IMR-90 (cell line): ENCODE measurements at regions not wholly inside any gene's neighbourhood (a gene's known extent, or its start where the extent isn't known, plus 50 kb on each side); places are given as distances from the start of the nearest gene placed in this dataset.

ENCODE experiments used
- ATAC-seq: fragments of 200-7000 bp; cut with Tn5 transposase; 2 replicates; pipeline ENCODE4 v1.9.1; 2020; ENCODE audit warnings: low read depth, mild to moderate bottlenecking, moderate library complexity
- BruUV-seq: library from RNA; stranded (reverse); fragments of 400-500 nt; replicated peaks from 2 replicates; lab custom pipeline; 2021; lab: Mats Ljungman, UMichigan
- CTCF ChIA-PET: fragments of 300-600 bp; formaldehyde crosslinking; extraction: SDS; loops from one replicate; lab custom pipeline; 2021; ENCODE audit warnings: antibody characterized with exemption; lab: Yijun Ruan, JAX
- POLR2A ChIA-PET: fragments of 300-600 bp; sonication (Branson Sonifier 250); formaldehyde crosslinking; loops from one replicate; lab custom pipeline; 2022; ENCODE audit warnings: antibody characterized with exemption; ENCODE audit not compliant: unreplicated experiment; lab: Charles Lee
- DNase-seq: peaks from one replicate; pipeline ENCODE4 v3.0.0; 2013
- H2AFZ ChIP-seq: replicated peaks from 2 replicates; pipeline ENCODE3; 2013; ENCODE audit warnings: low read length, mild to moderate bottlenecking; ENCODE audit not compliant: poor library complexity
- H2AK5ac ChIP-seq: 2 replicates; pipeline ENCODE4 v1.6.1; 2013; ENCODE audit warnings: low read depth, low read length, inconsistent platforms
- H2AK9ac ChIP-seq: replicated peaks from 2 replicates; pipeline ENCODE3; 2013; ENCODE audit warnings: mild to moderate bottlenecking, low read depth, low read length, moderate library complexity; ENCODE audit not compliant: poor library complexity
- H2BK120ac ChIP-seq: 2 replicates; pipeline ENCODE4 v1.6.1; 2013; ENCODE audit warnings: low read depth, low read length, inconsistent platforms
- H2BK15ac ChIP-seq: 3 replicates; pipeline ENCODE4 v1.6.1; 2013; ENCODE audit warnings: low read depth, low read length, inconsistent platforms
- H2BK20ac ChIP-seq: 2 replicates; pipeline ENCODE4 v1.6.1; 2013; ENCODE audit warnings: low read depth, mild to moderate bottlenecking, inconsistent platforms, low read length, moderate library complexity
- H2BK5ac ChIP-seq: 2 replicates; pipeline ENCODE4 v1.6.1; 2013; ENCODE audit warnings: mild to moderate bottlenecking, low read depth, low read length, inconsistent platforms; ENCODE audit not compliant: poor library complexity, severe bottlenecking
- H3K14ac ChIP-seq: replicated peaks from 2 replicates; pipeline ENCODE4 v1.6.1; 2013; ENCODE audit warnings: low read depth, low read length, inconsistent platforms
- H3K18ac ChIP-seq: 2 replicates; pipeline ENCODE4 v1.6.1; 2013; ENCODE audit warnings: low read depth, low read length, control low read depth
- H3K23ac ChIP-seq: 2 replicates; pipeline ENCODE4 v1.6.1; 2013; ENCODE audit warnings: low read depth, low read length, inconsistent platforms
- H3K27ac ChIP-seq: 2 replicates; pipeline ENCODE4 v1.5.1; 2013; ENCODE audit warnings: mild to moderate bottlenecking, control low read depth, low read length; ENCODE audit not compliant: insufficient read depth
- H3K27me3 ChIP-seq: 2 replicates; pipeline ENCODE4 v1.6.1; 2013; ENCODE audit warnings: low read length; ENCODE audit not compliant: control insufficient read depth, insufficient read depth
- H3K36me3 ChIP-seq: 2 replicates; pipeline ENCODE4 v1.6.1; 2013; ENCODE audit warnings: low read length, mixed read lengths; ENCODE audit not compliant: control insufficient read depth, insufficient read depth
- H3K4ac ChIP-seq: 2 replicates; pipeline ENCODE4 v1.6.1; 2013; ENCODE audit warnings: low read depth, low read length, inconsistent platforms
- H3K4me1 ChIP-seq: 2 replicates; pipeline ENCODE4 v1.6.1; 2013; ENCODE audit warnings: low read length, mixed read lengths; ENCODE audit not compliant: control insufficient read depth, insufficient read depth
- H3K4me2 ChIP-seq: 2 replicates; pipeline ENCODE4 v1.6.1; 2013; ENCODE audit warnings: low read depth, mild to moderate bottlenecking, control low read depth, low read length, moderate library complexity
- H3K4me3 ChIP-seq: 2 replicates; pipeline ENCODE4 v1.5.1; 2013; ENCODE audit warnings: low read depth, mild to moderate bottlenecking, control low read depth, low read length, moderate library complexity; ENCODE audit not compliant: insufficient read depth
- H3K56ac ChIP-seq: 2 replicates; pipeline ENCODE4 v1.6.1; 2013; ENCODE audit warnings: low read length, inconsistent platforms; ENCODE audit not compliant: insufficient read depth; ENCODE audit errors: extremely low read depth
- H3K79me1 ChIP-seq, 2 experiments: 2 replicates each; pipeline ENCODE4 v1.6.1; 2013; ENCODE audit warnings: low read length in 2 of 2, inconsistent platforms in 1 of 2, low read depth in 1 of 2
- H3K9ac ChIP-seq: 2 replicates; pipeline ENCODE4 v1.6.1; 2013; ENCODE audit warnings: low read depth, low read length, control low read depth
- H3K9me1 ChIP-seq: 2 replicates; pipeline ENCODE4 v1.6.1; 2013; ENCODE audit warnings: low read length, inconsistent platforms; ENCODE audit not compliant: insufficient read depth
- H3K9me3 ChIP-seq: 2 replicates; pipeline ENCODE4 v1.6.1; 2013; ENCODE audit warnings: low read length; ENCODE audit not compliant: control insufficient read depth, insufficient read depth
- H4K20me1 ChIP-seq: 2 replicates; pipeline ENCODE4 v1.6.1; 2013; ENCODE audit warnings: low read length, inconsistent platforms; ENCODE audit not compliant: insufficient read depth
- H4K5ac ChIP-seq: 2 replicates; pipeline ENCODE4 v1.6.1; 2013; ENCODE audit warnings: mild to moderate bottlenecking, low read depth, low read length, control low read depth
- H4K8ac ChIP-seq, 2 experiments: 2 replicates each; pipeline ENCODE4 v1.6.1; 2013; ENCODE audit warnings: low read depth in 2 of 2, low read length in 2 of 2, control low read depth in 1 of 2, inconsistent platforms in 1 of 2
- H4K91ac ChIP-seq: 2 replicates; pipeline ENCODE4 v1.6.1; 2013; ENCODE audit warnings: low read depth, low read length, inconsistent platforms; ENCODE audit not compliant: insufficient read depth
- CEBPB ChIP-seq: IDR thresholded peaks from 2 replicates; pipeline ENCODE4 v1.6.1; 2012; ENCODE audit warnings: low read depth, low read length, improper control_type of control experiment
- CHD1 ChIP-seq: IDR thresholded peaks from 2 replicates; pipeline ENCODE4 v1.6.1; 2012; ENCODE audit warnings: low read depth, low read length, improper control_type of control experiment
- CTCF ChIP-seq: conservative IDR thresholded peaks from 2 replicates; pipeline ENCODE4 v1.5.1; 2012; ENCODE audit warnings: mild to moderate bottlenecking, low read depth, low read length, improper control_type of control experiment
- ELK1 ChIP-seq: fragments of 150-350 bp; IDR thresholded peaks from 2 replicates; pipeline ENCODE4 v1.6.1; 2016; ENCODE audit warnings: low read depth, mild to moderate bottlenecking, low read length, moderate library complexity, borderline replicate concordance
- FOS ChIP-seq: fragments of 150-350 bp; IDR thresholded peaks from 2 replicates; pipeline ENCODE4 v1.6.1; 2016; ENCODE audit warnings: low read depth, low read length
- MAFK ChIP-seq: IDR thresholded peaks from 2 replicates; pipeline ENCODE4 v1.6.1; 2012; ENCODE audit warnings: low read depth, low read length, improper control_type of control experiment
- MAZ ChIP-seq: IDR thresholded peaks from 2 replicates; pipeline ENCODE4 v1.6.1; 2012; ENCODE audit warnings: low read depth, mild to moderate bottlenecking, low read length, improper control_type of control experiment, moderate library complexity, borderline replicate concordance
- MXI1 ChIP-seq: IDR thresholded peaks from 2 replicates; pipeline ENCODE4 v1.6.1; 2012; ENCODE audit warnings: low read depth, mild to moderate bottlenecking, low read length, moderate library complexity, borderline replicate concordance
- NFE2L2 ChIP-seq: fragments of 150-350 bp; IDR thresholded peaks from 2 replicates; pipeline ENCODE4 v1.6.1; 2016; ENCODE audit warnings: low read depth, mild to moderate bottlenecking, low read length
- POLR2A ChIP-seq: IDR thresholded peaks from 2 replicates; pipeline ENCODE4 v1.6.1; 2012; ENCODE audit warnings: mild to moderate bottlenecking, low read depth, low read length
- RAD21 ChIP-seq: IDR thresholded peaks from 2 replicates; pipeline ENCODE4 v1.6.1; 2012; ENCODE audit warnings: low read length, improper control_type of control experiment
- RCOR1 ChIP-seq: IDR thresholded peaks from 2 replicates; pipeline ENCODE4 v1.6.1; 2012; ENCODE audit warnings: mild to moderate bottlenecking, low read length, improper control_type of control experiment; ENCODE audit not compliant: insufficient replicate concordance
- RFX5 ChIP-seq: IDR thresholded peaks from 2 replicates; pipeline ENCODE4 v1.8.0; 2012; ENCODE audit warnings: low read depth, mild to moderate bottlenecking, low read length, moderate library complexity
- SMC3 ChIP-seq: fragments of 150-350 bp; IDR thresholded peaks from 2 replicates; pipeline ENCODE4 v1.6.1; 2016; ENCODE audit warnings: low read depth, mild to moderate bottlenecking, antibody characterized with exemption, low read length, moderate library complexity
- WGBS, 2 experiments: methylation state at CpG; one replicate each; pipeline versions ENCODE4 v1.1.5 to v1.1.7; 2013; ENCODE audit warnings: missing lambda C conversion rate in 2 of 2; ENCODE audit not compliant: insufficient read length in 1 of 2; ENCODE audit errors: extremely low coverage in 2 of 2; 5-methylcytosine and 5-hydroxymethylcytosine counted together
- dilution Hi-C: fragments of 300-500 bp; cut with HindIII; formaldehyde crosslinking; loops from one replicate; pipeline ENCODE4 v1.14.3; 2018; ENCODE audit warnings: low sequenced_read_pairs; ENCODE audit not compliant: unreplicated experiment
- in situ Hi-C: fragments of 300-500 bp; cut with MboI; formaldehyde crosslinking; loops from 3 replicates; pipeline ENCODE4 v1.14.3; 2019; ENCODE audit warnings: low sequenced_read_pairs, inconsistent platforms, mixed read lengths
- intact Hi-C: fragments of 100-400 bp; cut with micrococcal nuclease; formaldehyde crosslinking; loops from 2 replicates; pipeline ENCODE4 v1.10.0; 2022

- Histone ChIP-seq H3K14ac (no peak overlapping the region), H3K4me2 (no peak overlapping the region), H3K4me3 (no peak overlapping the region), H3K56ac (no peak overlapping the region), H2AK9ac (no peak overlapping the region), H3K4ac (no peak overlapping the region), H3K79me1 (no peaks in the 10 kb centered on the region), H2BK120ac (no peak overlapping the region), H3K9me1 (no peaks in the 10 kb centered on the region), H3K27ac (no peak overlapping the region), H4K8ac (no peak overlapping the region), H2BK5ac (no peak overlapping the region), H2BK15ac (no peak overlapping the region), H4K91ac (no peak overlapping the region), H3K36me3 (no peaks in the 10 kb centered on the region), H3K27me3 (no peaks in the 10 kb centered on the region), H4K20me1 (no peaks in the 10 kb centered on the region), H2BK20ac (no peak overlapping the region), H2AFZ (no peak overlapping the region), H4K5ac (no peak overlapping the region), H3K18ac (no peak overlapping the region), H2AK5ac (no peak overlapping the region), H3K9me3 (peaks cover 41% of the 10 kb centered on the region), H3K23ac (no peak overlapping the region), H3K4me1 (no peaks in the 10 kb centered on the region), H3K9ac (no peak overlapping the region)
- dilution Hi-C loops (no loop called here), in situ Hi-C loops (no loop called here), intact Hi-C loops (no loop called here)
- no peak for DNase-seq
- WGBS, 2 experiments = 86% methylated on average over 5 of the region's 8 CpGs; no CpG with 5 or more reads in 1 of the 2 experiments
- ATAC-seq = no peak
- no TSS peak for BruUV-seq
- ChIA-PET POLR2A (no interaction called here), CTCF (no interaction called here)
- no peak for TF ChIP-seq FOS
- TF ChIP-seq MAFK = no peak
- TF ChIP-seq MXI1 = no peak
- no peak for TF ChIP-seq RAD21
- TF ChIP-seq CHD1 = no peak
- no peak for TF ChIP-seq RFX5
- no peak for TF ChIP-seq CTCF
- no peak for TF ChIP-seq RCOR1
- TF ChIP-seq MAZ = no peak
- no peak for TF ChIP-seq CEBPB
- no peak for TF ChIP-seq POLR2A
- TF ChIP-seq NFE2L2 = no peak
- TF ChIP-seq SMC3 = no peak
- no peak for TF ChIP-seq ELK1
Measured at GRCh38 chr15:27675571-27675970, 423.5 kb downstream of the OCA2 start.
